HCT116 (cell line): ENCODE measurements at regions not wholly inside any gene's neighbourhood (a gene's known extent, or its start where the extent isn't known, plus 50 kb on each side); places are given as distances from the start of the nearest gene placed in this dataset.
"Not testable (repeated sequence)": the region's sequence is repeated elsewhere in the genome, so short reads cannot be mapped to it uniquely, and the experiment has no call there.

Experiments
- ATAC-seq: fragments of 200-7000 bp; cut with Tn5 transposase; 2 replicates; pipeline ENCODE4 v1.9.1; 2020; ENCODE audit warnings: mild to moderate bottlenecking, moderate library complexity
- BruUV-seq: library from RNA; stranded (reverse); fragments of 400-500 nt; replicated peaks from 2 replicates; lab custom pipeline; 2021; lab: Mats Ljungman, UMichigan
- CTCF ChIA-PET: fragments of 300-600 bp; sonication (Branson Sonifier 250); formaldehyde crosslinking; loops from one replicate; lab custom pipeline; 2021; ENCODE audit warnings: antibody characterized with exemption; lab: Charles Lee
- POLR2A ChIA-PET: fragments of 300-600, 350-600 bp; sonication (Branson Sonifier 250); formaldehyde crosslinking; loops from one replicate; lab custom pipeline; 2021; ENCODE audit warnings: antibody characterized with exemption; lab: Charles Lee
- RAD21 ChIA-PET, 2 experiments: fragments of 300-600 bp; sonication (Branson Sonifier 250); formaldehyde crosslinking; loops; one replicate each; lab custom pipeline; 2023; ENCODE audit warnings: low total read pairs in 2 of 2; ENCODE audit not compliant: uncharacterized antibody in 2 of 2, unreplicated experiment in 2 of 2, low non-redundant PET in 1 of 2; lab: Charles Lee
- DNase-seq: peaks from one replicate; pipeline ENCODE4 v3.0.0-alpha.2; 2010; ENCODE audit warnings: low read depth, low spot score
- H2AFZ ChIP-seq: fragments of 200-600 bp; shearing (Covaris generic), sonication (generic); 2 replicates; pipeline ENCODE4 v1.6.1; 2017; ENCODE audit warnings: low read depth, mixed run types, mixed read lengths, antibody characterized with exemption, low read length; ENCODE audit not compliant: poor library complexity, severe bottlenecking
- H3K27ac ChIP-seq: 2 replicates; pipeline ENCODE4 v1.5.1; 2012; ENCODE audit warnings: low read depth, low read length
- H3K27me3 ChIP-seq: fragments of 200-600 bp; sonication (generic); 2 replicates; pipeline ENCODE4 v1.6.1; 2016; ENCODE audit warnings: mixed run types, low read length, mixed read lengths; ENCODE audit not compliant: insufficient read depth
- H3K36me3 ChIP-seq, 2 experiments: fragments of 200-500 bp in 1 of 2; fragments of 200-600 bp in 1 of 2; sonication (Bioruptor generic) in 1 of 2; sonication (generic) in 1 of 2; 2 replicates each; pipeline versions ENCODE4 v1.5.1 to v1.6.1; 2014 to 2016; ENCODE audit warnings: low read length in 2 of 2, inconsistent platforms in 1 of 2, mixed read lengths in 1 of 2, mixed run types in 1 of 2; ENCODE audit not compliant: insufficient read depth in 2 of 2, control insufficient read depth in 1 of 2
- H3K4me1 ChIP-seq, 2 experiments: fragments of 200-600 bp in 1 of 2; sonication (generic) in 1 of 2; 2 replicates each; pipeline versions ENCODE4 v1.5.1 to v1.6.1; 2012 to 2017; ENCODE audit warnings: low read length in 2 of 2, inconsistent platforms in 1 of 2, mild to moderate bottlenecking in 1 of 2, mixed read lengths in 1 of 2, mixed run types in 1 of 2, moderate library complexity in 1 of 2; ENCODE audit not compliant: insufficient read depth in 2 of 2, control insufficient read depth in 1 of 2
- H3K4me2 ChIP-seq: fragments of 200-600 bp; sonication (generic); 2 replicates; pipeline ENCODE4 v1.6.1; 2017; ENCODE audit warnings: mixed run types, low read length, mixed read lengths
- H3K4me3 ChIP-seq, 2 experiments: fragments of 200-600 bp in 1 of 2; sonication (generic) in 1 of 2; replicated peaks in 1 of 2; 2 replicates each; pipeline ENCODE4 v1.5.1; 2011 to 2016; ENCODE audit warnings: low read length in 2 of 2, control low read depth in 1 of 2, low read depth in 1 of 2, mild to moderate bottlenecking in 1 of 2, mixed read lengths in 1 of 2, mixed run types in 1 of 2
- H3K79me2 ChIP-seq: fragments of 200-600 bp; sonication (generic); 2 replicates; pipeline ENCODE4 v1.6.1; 2017; ENCODE audit warnings: mild to moderate bottlenecking, mixed run types, low read length, moderate library complexity, mixed read lengths; ENCODE audit not compliant: insufficient read depth
- H3K9ac ChIP-seq: fragments of 200-600 bp; sonication (generic); 2 replicates; pipeline ENCODE4 v1.6.1; 2016; ENCODE audit warnings: low read length, mixed read lengths
- H3K9me2 ChIP-seq: fragments of 200-600 bp; sonication (generic), shearing (Covaris generic); 2 replicates; pipeline ENCODE4 v1.6.1; 2017; ENCODE audit warnings: mixed run types, mild to moderate bottlenecking, moderate library complexity; ENCODE audit not compliant: insufficient read depth
- H3K9me3 ChIP-seq, 2 experiments: fragments of 200-500 bp in 1 of 2; fragments of 200-600 bp in 1 of 2; sonication (Bioruptor generic) in 1 of 2; sonication (generic) in 1 of 2; 2 replicates each; pipeline ENCODE4 v1.6.1; 2014 to 2017; ENCODE audit warnings: low read length in 2 of 2, mixed read lengths in 2 of 2, inconsistent platforms in 1 of 2, low read depth in 1 of 2, mild to moderate bottlenecking in 1 of 2, mixed run types in 1 of 2, moderate library complexity in 1 of 2; ENCODE audit not compliant: control insufficient read depth in 1 of 2, insufficient read depth in 1 of 2
- H4K20me1 ChIP-seq: fragments of 200-600 bp; sonication (generic), shearing (Covaris generic); 2 replicates; pipeline ENCODE4 v1.6.1; 2017; ENCODE audit warnings: mixed run types, mild to moderate bottlenecking, moderate library complexity; ENCODE audit not compliant: insufficient read depth
- CTCF ChIP-seq, 3 experiments: fragments of 200-600 bp in 1 of 3; sonication (generic) in 1 of 3; IDR thresholded peaks in 2 of 3; conservative IDR thresholded peaks in 1 of 3; 2 replicates each; pipeline ENCODE4 v1.5.1; 2012 to 2017; ENCODE audit warnings: low read depth in 2 of 3, low read length in 2 of 3, antibody characterized with exemption in 1 of 3, borderline replicate concordance in 1 of 3, control low read depth in 1 of 3, mild to moderate bottlenecking in 1 of 3, mixed read lengths in 1 of 3, mixed run types in 1 of 3, moderate library complexity in 1 of 3; ENCODE audit not compliant: insufficient read depth in 1 of 3
- EZH2 ChIP-seq: fragments of 200-600 bp; sonication (generic); IDR thresholded peaks from 2 replicates; pipeline ENCODE4 v1.6.1; 2017; ENCODE audit warnings: antibody characterized with exemption, mixed run types
- FOSL1 ChIP-seq: IDR thresholded peaks from 2 replicates; pipeline ENCODE4 v1.6.1; 2012; ENCODE audit warnings: low read depth
- MAX ChIP-seq: IDR thresholded peaks from 2 replicates; pipeline ENCODE4 v1.6.1; 2012
- RAD21 ChIP-seq: IDR thresholded peaks from 2 replicates; pipeline ENCODE4 v1.6.1; 2012; ENCODE audit warnings: low read depth, mild to moderate bottlenecking
- SIN3A ChIP-seq: IDR thresholded peaks from 2 replicates; pipeline ENCODE4 v1.6.1; 2012; ENCODE audit warnings: low read depth
- SP1 ChIP-seq: IDR thresholded peaks from 2 replicates; pipeline ENCODE4 v1.6.1; 2012; ENCODE audit warnings: low read depth
- ZBTB33 ChIP-seq: IDR thresholded peaks from 2 replicates; pipeline ENCODE4 v1.6.1; 2011; ENCODE audit warnings: mild to moderate bottlenecking, low read length, moderate library complexity; ENCODE audit not compliant: insufficient replicate concordance; ENCODE audit errors: extremely low read depth
- intact Hi-C: fragments of 100-400 bp; cut with micrococcal nuclease; formaldehyde crosslinking; loops from 2 replicates; pipeline ENCODE4 v1.10.0; 2022

GRCh38 chr5:42870882-42871418, 59.3 kb upstream of the SELENOP start (continued):
- TF ChIP-seq MAX (no peak), CTCF (IDR thresholded peaks at IDR 0.05 in 2 of 3, conservative IDR thresholded peaks at IDR 0.05 in 1 of 3; ENCODE audit: borderline replicate concordance in 1 of 3, insufficient read depth in 1 of 3, low read depth in 2 of 3, low read length in 2 of 3) (no peak), SP1 (no peak), RAD21 (no peak), SIN3A (no peak), EZH2 (no peak), ZBTB33 (no peak), FOSL1 (no peak)

- BruUV-seq, H3K4me2 ChIP-seq, H2AFZ ChIP-seq, H3K27ac ChIP-seq, CTCF ChIA-PET, ATAC-seq, H3K9me2 ChIP-seq, H3K9ac ChIP-seq, H3K4me1 ChIP-seq, H3K4me3 ChIP-seq, H3K36me3 ChIP-seq, DNase-seq, H3K79me2 ChIP-seq, H3K27me3 ChIP-seq, intact Hi-C loops, H4K20me1 ChIP-seq, RAD21 ChIA-PET, POLR2A ChIA-PET, H3K9me3 ChIP-seq: not testable (repeated sequence)
These were observed 56.7 kb upstream of the SELENOP start for GRCh38 chr5:42868417-42868816.

- H4K20me1 ChIP-seq, RAD21 ChIA-PET, H2AFZ ChIP-seq, ATAC-seq, H3K27ac ChIP-seq, H3K9ac ChIP-seq, CTCF ChIA-PET, BruUV-seq, H3K36me3 ChIP-seq, POLR2A ChIA-PET, H3K9me2 ChIP-seq, H3K4me2 ChIP-seq, H3K9me3 ChIP-seq, H3K4me3 ChIP-seq, H3K79me2 ChIP-seq, DNase-seq, intact Hi-C loops, H3K4me1 ChIP-seq, H3K27me3 ChIP-seq: not testable (repeated sequence)
These were observed 53.1 kb upstream of the SELENOP start for GRCh38 chr5:42864749-42865148.
